Uterus (tissue), 3 donors: ENCODE measurements at regions not wholly inside any gene's neighbourhood (a gene's known extent, or its start where the extent isn't known, plus 50 kb on each side); places are given as distances from the start of the nearest gene placed in this dataset.

Experiments
- DNase-seq, 2 donors: peaks; one replicate each; pipeline ENCODE4 v3.0.0-alpha.2; 2019 to 2020
- H3K27ac ChIP-seq, 2 donors: fragments of 200-600 bp; sonication (generic); 1 replicate in 1 of 2; 2 replicates in 1 of 2; pipeline ENCODE4 v1.5.1; 2016 to 2018
- H3K27me3 ChIP-seq, 2 donors: fragments of 200-600 bp; sonication (generic); one replicate each; pipeline ENCODE4 v1.5.1; 2018 to 2019; ENCODE audit warnings: control low read depth in 1 of 2
- H3K36me3 ChIP-seq, 2 donors: fragments of 200-600 bp; sonication (generic); one replicate each; pipeline ENCODE4 v1.5.1; 2019; ENCODE audit warnings: control low read depth in 1 of 2
- H3K4me1 ChIP-seq, 2 donors: fragments of 200-600 bp; sonication (generic); one replicate each; pipeline ENCODE4 v1.5.1; 2018 to 2019; ENCODE audit warnings: control low read depth in 1 of 2
- H3K4me3 ChIP-seq, 2 donors: fragments of 200-600 bp; sonication (generic); 1 replicate in 1 of 2; 2 replicates in 1 of 2; pipeline ENCODE4 v1.5.1; 2018 to 2019; ENCODE audit warnings: mild to moderate bottlenecking in 1 of 2
- H3K9me3 ChIP-seq, 2 donors: fragments of 200-600 bp; sonication (generic); one replicate each; pipeline ENCODE4 v1.5.1; 2019; ENCODE audit warnings: control low read depth in 1 of 2
- CTCF ChIP-seq, 4 experiments: fragments of 200-600 bp in 2 of 4; fragments of 450-650 bp in 2 of 4; sonication (generic) in 2 of 4; IDR thresholded peaks; one replicate each; pipeline ENCODE4 v1.5.1; 2016 to 2019; ENCODE audit warnings: antibody characterized with exemption in 4 of 4, mild to moderate bottlenecking in 2 of 4, moderate library complexity in 1 of 4
- POLR2A ChIP-seq, 2 donors: fragments of 450-650 bp; IDR thresholded peaks; one replicate each; pipeline ENCODE4 v1.6.1; 2016; ENCODE audit warnings: antibody characterized with exemption in 2 of 2, mild to moderate bottlenecking in 1 of 2, moderate library complexity in 1 of 2
- intact Hi-C: fragments of 100-400 bp; cut with DNase I; formaldehyde crosslinking; loops from one replicate; pipeline ENCODE4 v1.15.1; 2023; ENCODE audit warnings: low total_unique reads
- donor health status: DM: yes; HTN: yes; CAD: no.

- Histone ChIP-seq H3K27ac (no peak overlapping the region), H3K36me3 (no peaks in the 10 kb centered on the region), H3K27me3 (no peaks in the 10 kb centered on the region), H3K9me3 (no peaks in the 10 kb centered on the region), H3K4me3 (no peak overlapping the region), H3K4me1 (no peaks in the 10 kb centered on the region)
- TF ChIP-seq CTCF (IDR thresholded peaks at IDR 0.05) (no peak), POLR2A (IDR thresholded peaks at IDR 0.05) (no peak)
- no peak for DNase-seq
- intact Hi-C loops: no loop called here
Measured at GRCh38 chr7:67890316-67890715, 893.7 kb downstream of the TYW1 start.

GRCh38 chr7:67894746-67895145, 898.1 kb downstream of the TYW1 start:
- H3K27ac ChIP-seq: no peak overlapping the region
- H3K4me1 ChIP-seq: no peaks in the 10 kb centered on the region
- H3K36me3 ChIP-seq: no peaks in the 10 kb centered on the region
- no peak for DNase-seq
- TF ChIP-seq CTCF (IDR thresholded peaks at IDR 0.05) (no peak), POLR2A (IDR thresholded peaks at IDR 0.05) (no peak)
- H3K9me3 ChIP-seq: no peaks in the 10 kb centered on the region
- intact Hi-C loops: no loop called here
- H3K27me3 ChIP-seq: no peaks in the 10 kb centered on the region
- no peak overlapping the region for H3K4me3 ChIP-seq

GRCh38 chr7:67896721-67897120, 900.1 kb downstream of the TYW1 start:
- no peaks in the 10 kb centered on the region for H3K27me3 ChIP-seq
- intact Hi-C loops: no loop called here
- no peak for DNase-seq
- H3K4me3 ChIP-seq: no peak overlapping the region
- H3K4me1 ChIP-seq: no peaks in the 10 kb centered on the region
- TF ChIP-seq POLR2A (IDR thresholded peaks at IDR 0.05) (no peak), CTCF (IDR thresholded peaks at IDR 0.05) (no peak)
- no peak overlapping the region for H3K27ac ChIP-seq
- no peaks in the 10 kb centered on the region for H3K36me3 ChIP-seq
- H3K9me3 ChIP-seq: no peaks in the 10 kb centered on the region

GRCh38 chr7:67900456-67900855, 903.8 kb downstream of the TYW1 start:
- DNase-seq: no peak
- no peaks in the 10 kb centered on the region for H3K4me1 ChIP-seq
- TF ChIP-seq POLR2A (IDR thresholded peaks at IDR 0.05): no peak
- TF ChIP-seq CTCF (IDR thresholded peaks at IDR 0.05): no peak
- no peak overlapping the region for H3K27ac ChIP-seq
- H3K27me3 ChIP-seq: no peaks in the 10 kb centered on the region
- no peaks in the 10 kb centered on the region for H3K36me3 ChIP-seq
- no peaks in the 10 kb centered on the region for H3K9me3 ChIP-seq
- no peak overlapping the region for H3K4me3 ChIP-seq
- intact Hi-C loops: no loop called here

- DNase-seq: no peak
- Histone ChIP-seq H3K9me3 (no peaks in the 10 kb centered on the region), H3K27me3 (no peaks in the 10 kb centered on the region), H3K36me3 (no peaks in the 10 kb centered on the region), H3K4me1 (no peaks in the 10 kb centered on the region), H3K4me3 (no peak overlapping the region), H3K27ac (no peak overlapping the region)
- intact Hi-C loops: no loop called here
- TF ChIP-seq CTCF (IDR thresholded peaks at IDR 0.05): no peak
- no peak for TF ChIP-seq POLR2A (IDR thresholded peaks at IDR 0.05)
Measured at GRCh38 chr7:67901808-67902480, 905.3 kb downstream of the TYW1 start.
